CD4-positive, CD25-positive, alpha-beta regulatory T cell (primary cell): ENCODE measurements at regions not wholly inside any gene's neighbourhood (a gene's known extent, or its start where the extent isn't known, plus 50 kb on each side); places are given as distances from the start of the nearest gene placed in this dataset.
"Not testable (repeated sequence)": the region's sequence is repeated elsewhere in the genome, so short reads cannot be mapped to it uniquely, and the experiment has no call there.

ENCODE experiments used
- ATAC-seq, 2 donors: fragments of 150-1000 bp; cut with Tn5 transposase; one replicate each; pipeline ENCODE4 v1.10.0; 2021; ENCODE audit warnings: low read depth in 2 of 2, moderate number of reproducible peaks in 2 of 2, moderate library complexity in 1 of 2
- DNase-seq, 3 donors: peaks; one replicate each; pipeline versions ENCODE4 v3.0.0 to v3.0.0-alpha.2; 2012 to 2022; ENCODE audit warnings: mixed read lengths in 1 of 3
- H3K27ac ChIP-seq: one replicate; pipeline ENCODE4 v1.7.0; 2013; ENCODE audit warnings: mild to moderate bottlenecking, low read length; ENCODE audit not compliant: insufficient read depth, poor library complexity, severe bottlenecking
- H3K27me3 ChIP-seq: one replicate; pipeline ENCODE4 v1.7.0; 2013; ENCODE audit warnings: low read length; ENCODE audit not compliant: control insufficient read depth, insufficient read depth
- H3K36me3 ChIP-seq: one replicate; pipeline ENCODE4 v1.7.0; 2013; ENCODE audit warnings: mild to moderate bottlenecking, low read length, moderate library complexity; ENCODE audit not compliant: control insufficient read depth, insufficient read depth
- H3K4me1 ChIP-seq: 2 replicates; pipeline ENCODE4 v1.7.0; 2013; ENCODE audit warnings: mild to moderate bottlenecking, low read length; ENCODE audit not compliant: insufficient read depth, control insufficient read depth, poor library complexity, severe bottlenecking
- H3K4me3 ChIP-seq: one replicate; pipeline ENCODE4 v1.7.0; 2013; ENCODE audit warnings: low read depth, mild to moderate bottlenecking, low read length, moderate library complexity
- H3K9me3 ChIP-seq, 2 experiments: 1 replicate in 1 of 2; 2 replicates in 1 of 2; pipeline ENCODE4 v1.7.0; 2013; ENCODE audit warnings: low read length in 2 of 2, mild to moderate bottlenecking in 1 of 2, moderate library complexity in 1 of 2; ENCODE audit not compliant: control insufficient read depth in 2 of 2
- H3K27ac Mint-ChIP-seq, 3 donors: one replicate each; pipeline ENCODE4 v1.8.0; 2020 to 2022; ENCODE audit warnings: mild to moderate bottlenecking in 3 of 3, mixed read lengths in 3 of 3, moderate library complexity in 2 of 3
- H3K27me3 Mint-ChIP-seq: one replicate; pipeline ENCODE4 v1.8.0; 2022; ENCODE audit warnings: mild to moderate bottlenecking, mixed read lengths
- H3K36me3 Mint-ChIP-seq: one replicate; pipeline ENCODE4 v1.8.0; 2020; ENCODE audit warnings: mixed read lengths
- H3K4me1 Mint-ChIP-seq, 4 donors: one replicate each; pipeline ENCODE4 v1.8.0; 2020 to 2022; ENCODE audit warnings: mixed read lengths in 4 of 4, mild to moderate bottlenecking in 1 of 4
- H3K4me3 Mint-ChIP-seq, 4 donors: one replicate each; pipeline ENCODE4 v1.8.0; 2020 to 2022; ENCODE audit warnings: mild to moderate bottlenecking in 4 of 4, mixed read lengths in 4 of 4, moderate library complexity in 3 of 4
- H3K9me3 Mint-ChIP-seq, 7 donors: one replicate each; pipeline ENCODE4 v1.8.0; 2020 to 2022; ENCODE audit warnings: mixed read lengths in 7 of 7, mild to moderate bottlenecking in 3 of 7, moderate library complexity in 2 of 7

- Histone ChIP-seq H3K9me3 (no peaks in the 10 kb centered on the region), H3K4me3 (no peak overlapping the region), H3K36me3 (no peaks in the 10 kb centered on the region), H3K27me3 (no peaks in the 10 kb centered on the region), H3K27ac (no peak overlapping the region), H3K4me1 (no peaks in the 10 kb centered on the region)
- DNase-seq (no peak), ATAC-seq (no peak)
- Mint-ChIP-seq H3K36me3 (no peaks in the 10 kb centered on the region), H3K4me3 (no peak overlapping the region), H3K27ac (no peak overlapping the region), H3K4me1 (peaks cover 0 to 2% (median 0%) of the 10 kb centered on the region in 4 donors), H3K27me3 (no peaks in the 10 kb centered on the region), H3K9me3 (peaks cover 0 to 7% (median 0%) of the 10 kb centered on the region in 7 donors)
These were observed 426.4 kb upstream of the MTPN start for GRCh38 chr7:136403591-136403990.

- H3K4me3 Mint-ChIP-seq = no peak overlapping the region
- H3K4me3 ChIP-seq = no peak overlapping the region
- no peaks in the 10 kb centered on the region for H3K36me3 Mint-ChIP-seq
- peaks cover 0 to 7% (median 0%) of the 10 kb centered on the region in 7 donors for H3K9me3 Mint-ChIP-seq
- no peaks in the 10 kb centered on the region for H3K27me3 Mint-ChIP-seq
- no peaks in the 10 kb centered on the region for H3K27me3 ChIP-seq
- no peaks in the 10 kb centered on the region for H3K36me3 ChIP-seq
- no peak for DNase-seq
- ATAC-seq = no peak
- no peak overlapping the region for H3K27ac ChIP-seq
- no peaks in the 10 kb centered on the region for H3K9me3 ChIP-seq
- no peaks in the 10 kb centered on the region for H3K4me1 Mint-ChIP-seq
- no peak overlapping the region for H3K27ac Mint-ChIP-seq
- no peaks in the 10 kb centered on the region for H3K4me1 ChIP-seq
These were observed 423.7 kb upstream of the MTPN start for GRCh38 chr7:136400877-136401276.

GRCh38 chr7:136399385-136399784 lies 422.2 kb upstream of the MTPN start:
- ATAC-seq (no peak), DNase-seq (no peak)
- Mint-ChIP-seq H3K4me3 (no peak overlapping the region), H3K4me1 (no peaks in the 10 kb centered on the region), H3K9me3 (peaks cover 0 to 7% (median 0%) of the 10 kb centered on the region in 7 donors), H3K27me3 (no peaks in the 10 kb centered on the region), H3K36me3 (no peaks in the 10 kb centered on the region), H3K27ac (no peak overlapping the region)
- Histone ChIP-seq H3K27me3 (no peaks in the 10 kb centered on the region), H3K9me3 (no peaks in the 10 kb centered on the region), H3K4me1 (no peaks in the 10 kb centered on the region), H3K27ac (no peak overlapping the region), H3K36me3 (no peaks in the 10 kb centered on the region), H3K4me3 (no peak overlapping the region)

GRCh38 chr7:136392856-136393255 lies 415.7 kb upstream of the MTPN start:
- H3K4me1 ChIP-seq = no peaks in the 10 kb centered on the region
- DNase-seq (no peak), ATAC-seq (no peak)
- no peak overlapping the region for H3K4me3 Mint-ChIP-seq
- H3K27me3 Mint-ChIP-seq = no peaks in the 10 kb centered on the region
- H3K27ac Mint-ChIP-seq = no peak overlapping the region
- no peaks in the 10 kb centered on the region for H3K36me3 ChIP-seq
- H3K4me3 ChIP-seq = no peak overlapping the region
- H3K27ac ChIP-seq = no peak overlapping the region
- no peaks in the 10 kb centered on the region for H3K27me3 ChIP-seq
- no peaks in the 10 kb centered on the region for H3K9me3 ChIP-seq
- H3K36me3 Mint-ChIP-seq = no peaks in the 10 kb centered on the region
- H3K4me1 Mint-ChIP-seq = no peaks in the 10 kb centered on the region
- no peaks in the 10 kb centered on the region for H3K9me3 Mint-ChIP-seq

- Histone ChIP-seq H3K36me3 (no peaks in the 10 kb centered on the region), H3K9me3 (no peaks in the 10 kb centered on the region), H3K27me3 (no peaks in the 10 kb centered on the region), H3K4me3 (no peak overlapping the region), H3K27ac (no peak overlapping the region), H3K4me1 (no peaks in the 10 kb centered on the region)
- Mint-ChIP-seq H3K27me3 (no peaks in the 10 kb centered on the region), H3K36me3 (no peaks in the 10 kb centered on the region), H3K4me3 (no peak overlapping the region), H3K4me1 (no peaks in the 10 kb centered on the region), H3K27ac (no peak overlapping the region), H3K9me3 (peaks cover 0 to 2% (median 0%) of the 10 kb centered on the region in 7 donors)
- DNase-seq (no peak), ATAC-seq (no peak)
These were observed 414.2 kb upstream of the MTPN start for GRCh38 chr7:136391371-136391770.

- no peak for ATAC-seq
- H3K4me1 Mint-ChIP-seq = no peaks in the 10 kb centered on the region
These were observed 412.8 kb upstream of the MTPN start for GRCh38 chr7:136389933-136390332.

GRCh38 chr7:136386876-136387275 lies 409.7 kb upstream of the MTPN start:
- Mint-ChIP-seq H3K4me3 (no peak overlapping the region), H3K4me1 (no peaks in the 10 kb centered on the region), H3K27ac (no peak overlapping the region), H3K9me3 (peaks cover 0 to 6% (median 0%) of the 10 kb centered on the region in 7 donors), H3K36me3 (no peaks in the 10 kb centered on the region), H3K27me3 (no peaks in the 10 kb centered on the region)
- H3K27ac ChIP-seq = no peak overlapping the region
- ATAC-seq = no peak
- H3K9me3 ChIP-seq = no peaks in the 10 kb centered on the region
- no peaks in the 10 kb centered on the region for H3K27me3 ChIP-seq
- no peaks in the 10 kb centered on the region for H3K36me3 ChIP-seq
- no peaks in the 10 kb centered on the region for H3K4me1 ChIP-seq
- DNase-seq = no peak
- no peak overlapping the region for H3K4me3 ChIP-seq

More at GRCh38 chr7:136389933-136390332, 412.8 kb upstream of the MTPN start:
- H3K27ac ChIP-seq = no peak overlapping the region
- H3K4me3 ChIP-seq = no peak overlapping the region
- no peaks in the 10 kb centered on the region for H3K27me3 ChIP-seq
- H3K4me1 ChIP-seq = no peaks in the 10 kb centered on the region
- Mint-ChIP-seq H3K27me3 (no peaks in the 10 kb centered on the region), H3K27ac (no peak overlapping the region), H3K36me3 (no peaks in the 10 kb centered on the region), H3K9me3 (peaks cover 0 to 2% (median 0%) of the 10 kb centered on the region in 7 donors), H3K4me3 (no peak overlapping the region)
- H3K36me3 ChIP-seq = no peaks in the 10 kb centered on the region
- H3K9me3 ChIP-seq = no peaks in the 10 kb centered on the region
- no peak for DNase-seq

GRCh38 chr7:136371409-136371808 lies 394.2 kb upstream of the MTPN start:
- not testable (repeated sequence) for H3K27ac Mint-ChIP-seq, H3K27ac ChIP-seq, H3K4me3 ChIP-seq, H3K9me3 Mint-ChIP-seq, ATAC-seq, H3K36me3 Mint-ChIP-seq, DNase-seq, H3K27me3 Mint-ChIP-seq, H3K9me3 ChIP-seq, H3K27me3 ChIP-seq, H3K4me1 ChIP-seq, H3K36me3 ChIP-seq, H3K4me1 Mint-ChIP-seq, H3K4me3 Mint-ChIP-seq
